PFSK-1 (cell line): ENCODE measurements at regions not wholly inside any gene's neighbourhood (a gene's known extent, or its start where the extent isn't known, plus 50 kb on each side); places are given as distances from the start of the nearest gene placed in this dataset.

ENCODE experiments used
- FOXP2 ChIP-seq: optimal IDR thresholded peaks from 2 replicates; pipeline ENCODE3; 2011; ENCODE audit warnings: borderline replicate concordance, control low read depth, inconsistent platforms; ENCODE audit not compliant: insufficient read depth; ENCODE audit errors: extremely low read length, extremely low read depth
- POLR2AphosphoS5 ChIP-seq: IDR thresholded peaks from 2 replicates; pipeline ENCODE4 v1.6.1; 2012; ENCODE audit warnings: low read depth, mild to moderate bottlenecking, control low read depth, low read length, moderate library complexity
- REST ChIP-seq, 2 experiments: IDR thresholded peaks; 2 replicates each; pipeline versions ENCODE4 v1.6.1 to v1.8.0; 2011 to 2012; ENCODE audit warnings: low read depth in 2 of 2, low read length in 2 of 2, control low read depth in 1 of 2, inconsistent platforms in 1 of 2, mild to moderate bottlenecking in 1 of 2, moderate library complexity in 1 of 2; ENCODE audit not compliant: insufficient read depth in 1 of 2
- SIN3A ChIP-seq: IDR thresholded peaks from 2 replicates; pipeline ENCODE4 v1.6.1; 2012; ENCODE audit warnings: mild to moderate bottlenecking, low read length, moderate library complexity, borderline replicate concordance; ENCODE audit not compliant: insufficient read depth
- TAF1 ChIP-seq: IDR thresholded peaks from 2 replicates; pipeline ENCODE4 v1.6.1; 2012; ENCODE audit warnings: low read length, control low read depth, borderline replicate concordance; ENCODE audit not compliant: insufficient read depth

GRCh38 chr6:134468633-134469032, 150.7 kb upstream of the SGK1 start:
- TF ChIP-seq POLR2AphosphoS5 (no peak), TAF1 (no peak), SIN3A (no peak), REST (IDR thresholded peaks at IDR 0.05; ENCODE audit: insufficient read depth in 1 of 2, low read depth in 2 of 2, low read length in 2 of 2) (no peak), FOXP2 (no peak)

- TF ChIP-seq REST (IDR thresholded peaks at IDR 0.05; ENCODE audit: insufficient read depth in 1 of 2, low read depth in 2 of 2, low read length in 2 of 2): no peak
- TF ChIP-seq POLR2AphosphoS5: no peak
- TF ChIP-seq FOXP2: no peak
Measured at GRCh38 chr6:134467620-134468019, 149.7 kb upstream of the SGK1 start.

- TF ChIP-seq TAF1: no peak
- no peak for TF ChIP-seq SIN3A
- no peak for TF ChIP-seq FOXP2
- no peak for TF ChIP-seq POLR2AphosphoS5
- no peak for TF ChIP-seq REST (IDR thresholded peaks at IDR 0.05; ENCODE audit: insufficient read depth in 1 of 2, low read depth in 2 of 2, low read length in 2 of 2)
Measured at GRCh38 chr6:134466771-134467525, 149.0 kb upstream of the SGK1 start.

- TF ChIP-seq POLR2AphosphoS5 (no peak), TAF1 (no peak), FOXP2 (no peak), SIN3A (no peak), REST (IDR thresholded peaks at IDR 0.05; ENCODE audit: insufficient read depth in 1 of 2, low read depth in 2 of 2, low read length in 2 of 2) (no peak)
Measured at GRCh38 chr6:134464690-134465411, 146.9 kb upstream of the SGK1 start.
